ENCODE measurements at regions not wholly inside any gene's neighbourhood (a gene's known extent, or its start where the extent isn't known, plus 50 kb on each side); places are given as distances from the start of the nearest gene placed in this dataset.

GRCh38 chr6:63154535-63154934 is 56.7 kb upstream of the FKBP1C start:
- TF ChIP-seq CTCF (IDR thresholded peaks at IDR 0.05) (no peak), EZH2 (IDR thresholded peaks at IDR 0.05) (no peak), EZH2phosphoT487 (IDR thresholded peaks at IDR 0.05) (no peak)

Measured in neural progenitor cell (in vitro differentiated cells).